Right atrium auricular region (tissue), 2 donors: ENCODE measurements at regions not wholly inside any gene's neighbourhood (a gene's known extent, or its start where the extent isn't known, plus 50 kb on each side); places are given as distances from the start of the nearest gene placed in this dataset.

Source experiments
- DNase-seq: peaks from one replicate; pipeline ENCODE4 v3.0.0-alpha.2; 2019; ENCODE audit warnings: low spot score
- H3K27ac ChIP-seq, 2 donors: fragments of 200-600 bp; sonication (generic); 1 replicate in 1 of 2; 2 replicates in 1 of 2; pipeline ENCODE4 v1.5.1; 2016 to 2019
- H3K27me3 ChIP-seq, 2 donors: fragments of 200-600 bp; sonication (generic); one replicate each; pipeline versions ENCODE4 v1.5.1 to v1.6.0; 2017 to 2019
- H3K36me3 ChIP-seq: fragments of 200-600 bp; sonication (generic); one replicate; pipeline ENCODE4 v1.5.1; 2016
- H3K4me1 ChIP-seq, 2 donors: fragments of 200-600 bp; sonication (generic); one replicate each; pipeline versions ENCODE4 v1.5.1 to v1.6.0; 2017 to 2019
- H3K4me3 ChIP-seq, 2 donors: fragments of 200-600 bp; sonication (generic); 1 replicate in 1 of 2; 2 replicates in 1 of 2; pipeline ENCODE4 v1.5.1; 2017 to 2019; ENCODE audit warnings: mild to moderate bottlenecking in 1 of 2, moderate library complexity in 1 of 2
- H3K9me3 ChIP-seq, 2 donors: fragments of 200-600 bp; sonication (generic); one replicate each; pipeline ENCODE4 v1.5.1; 2019
- TF ChIP-seq, protein P1 (sequence below), 2 donors: fragments of 200-600 bp; sonication (generic); IDR thresholded peaks; one replicate each; pipeline ENCODE4 v1.5.1; 2019; ENCODE audit warnings: antibody characterized with exemption in 2 of 2

GRCh38 chr18:37657493-37657892 lies 91.9 kb upstream of the CELF4 start:
- DNase-seq, result no peak
- no peak overlapping the region for H3K27ac ChIP-seq
- no peaks in the 10 kb centered on the region for H3K27me3 ChIP-seq
- H3K4me1 ChIP-seq, result no peaks in the 10 kb centered on the region
- no peak overlapping the region for H3K4me3 ChIP-seq
- TF ChIP-seq, protein P1, sequence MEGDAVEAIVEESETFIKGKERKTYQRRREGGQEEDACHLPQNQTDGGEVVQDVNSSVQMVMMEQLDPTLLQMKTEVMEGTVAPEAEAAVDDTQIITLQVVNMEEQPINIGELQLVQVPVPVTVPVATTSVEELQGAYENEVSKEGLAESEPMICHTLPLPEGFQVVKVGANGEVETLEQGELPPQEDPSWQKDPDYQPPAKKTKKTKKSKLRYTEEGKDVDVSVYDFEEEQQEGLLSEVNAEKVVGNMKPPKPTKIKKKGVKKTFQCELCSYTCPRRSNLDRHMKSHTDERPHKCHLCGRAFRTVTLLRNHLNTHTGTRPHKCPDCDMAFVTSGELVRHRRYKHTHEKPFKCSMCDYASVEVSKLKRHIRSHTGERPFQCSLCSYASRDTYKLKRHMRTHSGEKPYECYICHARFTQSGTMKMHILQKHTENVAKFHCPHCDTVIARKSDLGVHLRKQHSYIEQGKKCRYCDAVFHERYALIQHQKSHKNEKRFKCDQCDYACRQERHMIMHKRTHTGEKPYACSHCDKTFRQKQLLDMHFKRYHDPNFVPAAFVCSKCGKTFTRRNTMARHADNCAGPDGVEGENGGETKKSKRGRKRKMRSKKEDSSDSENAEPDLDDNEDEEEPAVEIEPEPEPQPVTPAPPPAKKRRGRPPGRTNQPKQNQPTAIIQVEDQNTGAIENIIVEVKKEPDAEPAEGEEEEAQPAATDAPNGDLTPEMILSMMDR (IDR thresholded peaks at IDR 0.05), result no peak
- no peaks in the 10 kb centered on the region for H3K36me3 ChIP-seq
- H3K9me3 ChIP-seq, result no peaks in the 10 kb centered on the region

- no peaks in the 10 kb centered on the region for H3K27me3 ChIP-seq
- H3K36me3 ChIP-seq, result no peaks in the 10 kb centered on the region
- TF ChIP-seq, protein P1 (IDR thresholded peaks at IDR 0.05), result no peak
- no peaks in the 10 kb centered on the region for H3K9me3 ChIP-seq
- H3K27ac ChIP-seq, result no peak overlapping the region
- H3K4me1 ChIP-seq, result no peaks in the 10 kb centered on the region
- H3K4me3 ChIP-seq, result no peak overlapping the region
- no peak for DNase-seq
These were observed 89.3 kb upstream of the CELF4 start for GRCh38 chr18:37654731-37655369.

- peaks cover 0 to 6% of the 10 kb centered on the region in 2 donors for H3K9me3 ChIP-seq
- no peak overlapping the region for H3K27ac ChIP-seq
- H3K36me3 ChIP-seq, result no peaks in the 10 kb centered on the region
- H3K4me1 ChIP-seq, result no peaks in the 10 kb centered on the region
- DNase-seq, result no peak
- no peaks in the 10 kb centered on the region for H3K27me3 ChIP-seq
- TF ChIP-seq, protein P1 (IDR thresholded peaks at IDR 0.05), result no peak
- no peak overlapping the region for H3K4me3 ChIP-seq
These were observed 88.4 kb upstream of the CELF4 start for GRCh38 chr18:37654034-37654433.

DNA sequence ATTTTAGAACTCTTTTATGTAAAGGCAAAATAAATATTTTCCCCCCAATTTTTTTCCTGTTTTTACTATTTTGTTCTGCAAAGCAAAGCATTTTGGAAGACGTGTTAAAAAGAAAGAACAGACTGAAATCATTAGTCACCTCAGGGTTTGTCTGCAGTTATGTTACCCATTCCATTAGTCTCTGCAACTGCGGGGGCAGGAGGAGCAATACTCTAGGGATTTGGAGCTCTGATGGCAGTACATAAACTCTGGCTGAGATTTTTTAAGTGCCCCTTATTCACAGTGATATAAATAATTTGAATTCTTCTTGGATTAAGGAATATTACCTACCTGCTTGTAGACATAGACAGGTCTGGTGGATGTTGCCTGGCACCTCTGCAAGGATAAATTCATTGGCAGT lies 88.0 kb upstream of the CELF4 start:
- DNase-seq, result no peak
- Histone ChIP-seq H3K27ac (no peak overlapping the region), H3K36me3 (no peaks in the 10 kb centered on the region), H3K4me3 (no peak overlapping the region), H3K4me1 (no peaks in the 10 kb centered on the region), H3K27me3 (no peaks in the 10 kb centered on the region), H3K9me3 (peaks cover 0 to 8% of the 10 kb centered on the region in 2 donors)
- TF ChIP-seq, protein P1 (IDR thresholded peaks at IDR 0.05), result no peak

DNA sequence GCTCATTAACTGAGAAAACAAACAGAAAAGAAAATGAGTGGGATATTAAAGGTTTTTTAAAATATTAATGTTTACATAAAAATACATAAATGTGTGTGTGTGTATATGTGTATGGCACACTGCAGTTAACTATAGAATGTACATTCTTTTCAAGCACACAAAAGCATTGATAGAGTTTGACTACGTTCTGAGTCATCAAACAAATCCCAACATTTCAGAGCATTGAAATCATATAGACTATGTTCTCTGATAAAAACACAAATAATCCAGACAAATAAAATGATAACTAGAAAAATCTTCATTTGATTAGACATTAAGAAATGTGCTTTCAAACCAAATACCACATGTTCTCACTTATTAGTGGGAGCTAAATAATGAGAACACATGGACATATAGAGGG lies 84.3 kb upstream of the CELF4 start:
- no peak overlapping the region for H3K27ac ChIP-seq
- H3K9me3 ChIP-seq, result peaks cover 0 to 24% of the 10 kb centered on the region in 2 donors
- no peak overlapping the region for H3K4me3 ChIP-seq
- no peaks in the 10 kb centered on the region for H3K4me1 ChIP-seq
- H3K36me3 ChIP-seq, result no peaks in the 10 kb centered on the region
- no peaks in the 10 kb centered on the region for H3K27me3 ChIP-seq
- TF ChIP-seq, protein P1 (IDR thresholded peaks at IDR 0.05), result no peak
- DNase-seq, result no peak

DNA sequence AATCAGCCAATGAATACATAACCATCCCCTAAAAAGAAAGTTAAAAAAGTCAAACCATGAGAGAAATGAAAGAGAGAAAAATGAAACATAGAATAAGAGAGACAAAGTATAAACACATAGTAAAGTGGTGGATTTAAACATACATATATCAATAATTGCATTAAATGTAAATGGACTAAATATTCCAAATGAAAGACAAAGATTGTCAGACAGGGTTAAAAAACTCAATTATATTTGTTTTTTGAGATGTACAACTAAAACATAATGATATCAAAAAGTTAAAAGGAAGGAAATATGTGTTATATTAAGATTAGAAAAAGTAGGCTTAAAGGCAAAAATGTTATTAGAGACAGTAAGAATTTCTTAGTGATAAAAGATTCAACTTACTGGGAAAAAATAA lies 83.8 kb upstream of the CELF4 start:
- Histone ChIP-seq H3K27me3 (no peaks in the 10 kb centered on the region), H3K36me3 (no peaks in the 10 kb centered on the region), H3K4me3 (no peak overlapping the region), H3K9me3 (peaks cover 0 to 29% of the 10 kb centered on the region in 2 donors), H3K4me1 (no peaks in the 10 kb centered on the region), H3K27ac (no peak overlapping the region)
- TF ChIP-seq, protein P1 (IDR thresholded peaks at IDR 0.05), result no peak
- DNase-seq, result no peak
